ENCODE measurements at regions not wholly inside any gene's neighbourhood (a gene's known extent, or its start where the extent isn't known, plus 50 kb on each side); places are given as distances from the start of the nearest gene placed in this dataset.

GRCh38 chr7:45417735-45418134, 156.4 kb upstream of the ADCY1 start:
- no peaks in the 10 kb centered on the region for H3K36me3 Mint-ChIP-seq (ENCODE audit: insufficient read depth, unreplicated experiment)
- intact Hi-C loops (cut with micrococcal nuclease; ENCODE audit: unreplicated experiment), result no loop called here
- TF ChIP-seq CTCF (IDR thresholded peaks at IDR 0.05; ENCODE audit: insufficient read depth in 1 of 2, low read depth in 1 of 2, low read length in 1 of 2, severe bottlenecking in 1 of 2, unreplicated experiment in 1 of 2), result no peak
- H3K4me1 ChIP-seq, result no peaks in the 10 kb centered on the region
- H3K9me3 Mint-ChIP-seq (ENCODE audit: unreplicated experiment), result no peaks in the 10 kb centered on the region
- peaks cover 11% of the 10 kb centered on the region for H3K27me3 Mint-ChIP-seq (ENCODE audit: insufficient read depth, unreplicated experiment)
- no peaks in the 10 kb centered on the region for H3K27me3 ChIP-seq (replicated peaks; ENCODE audit: control insufficient read depth, insufficient read depth, low read length)
- no peak overlapping the region for H3K4me3 Mint-ChIP-seq (ENCODE audit: unreplicated experiment)
- no peaks in the 10 kb centered on the region for H3K9me3 ChIP-seq
- H3K4me1 Mint-ChIP-seq (ENCODE audit: low read depth, unreplicated experiment), result no peaks in the 10 kb centered on the region
- POLR2A ChIA-PET, result no interaction called here
- CTCF ChIA-PET, result no interaction called here
- no peak overlapping the region for H3K4me3 ChIP-seq (ENCODE audit: low read depth, low read length)
- H3K36me3 ChIP-seq (ENCODE audit: control insufficient read depth, insufficient read depth, low read length), result no peaks in the 10 kb centered on the region
- BruUV-seq (replicated peaks), result no TSS peak
- H3K27ac Mint-ChIP-seq (ENCODE audit: unreplicated experiment), result no peak overlapping the region
- DNase-seq, result no peak

- TF ChIP-seq CTCF (IDR thresholded peaks at IDR 0.05; ENCODE audit: insufficient read depth in 1 of 2, low read depth in 1 of 2, low read length in 1 of 2, severe bottlenecking in 1 of 2, unreplicated experiment in 1 of 2), result no peak
- H3K9me3 Mint-ChIP-seq (ENCODE audit: unreplicated experiment), result no peaks in the 10 kb centered on the region
- H3K27me3 ChIP-seq (replicated peaks; ENCODE audit: control insufficient read depth, insufficient read depth, low read length), result peaks cover 1% of the 10 kb centered on the region; the same call in 1 of the 2 replicates
- no peaks in the 10 kb centered on the region for H3K36me3 ChIP-seq (ENCODE audit: control insufficient read depth, insufficient read depth, low read length)
- H3K4me3 ChIP-seq (ENCODE audit: low read depth, low read length), result no peak overlapping the region
- ChIA-PET POLR2A (no interaction called here), CTCF (interaction anchor here (0.5 to 0.6 kb wide), 2 partner anchors 76 to 162 kb away, joined by 3 read pairs; no protein-coding TSS in a partner anchor)
- no peak overlapping the region for H3K27ac Mint-ChIP-seq (ENCODE audit: unreplicated experiment)
- H3K9me3 ChIP-seq, result no peaks in the 10 kb centered on the region
- DNase-seq, result no peak
- no peaks in the 10 kb centered on the region for H3K4me1 Mint-ChIP-seq (ENCODE audit: low read depth, unreplicated experiment)
- no TSS peak for BruUV-seq (replicated peaks)
- H3K4me3 Mint-ChIP-seq (ENCODE audit: unreplicated experiment), result no peak overlapping the region
- no peaks in the 10 kb centered on the region for H3K4me1 ChIP-seq
- H3K36me3 Mint-ChIP-seq (ENCODE audit: insufficient read depth, unreplicated experiment), result no peaks in the 10 kb centered on the region
- intact Hi-C loops (cut with micrococcal nuclease; ENCODE audit: unreplicated experiment), result no loop called here
- H3K27me3 Mint-ChIP-seq (ENCODE audit: insufficient read depth, unreplicated experiment), result peaks cover 17% of the 10 kb centered on the region
These were observed 153.2 kb upstream of the ADCY1 start for GRCh38 chr7:45420843-45421495.

- no peak overlapping the region for H3K27ac Mint-ChIP-seq (ENCODE audit: unreplicated experiment)
- no peaks in the 10 kb centered on the region for H3K4me1 Mint-ChIP-seq (ENCODE audit: low read depth, unreplicated experiment)
- DNase-seq, result no peak
- no peaks in the 10 kb centered on the region for H3K36me3 Mint-ChIP-seq (ENCODE audit: insufficient read depth, unreplicated experiment)
- POLR2A ChIA-PET, result no interaction called here
- no peaks in the 10 kb centered on the region for H3K36me3 ChIP-seq (ENCODE audit: control insufficient read depth, insufficient read depth, low read length)
- no peaks in the 10 kb centered on the region for H3K4me1 ChIP-seq
- no peak overlapping the region for H3K4me3 Mint-ChIP-seq (ENCODE audit: unreplicated experiment)
- intact Hi-C loops (cut with micrococcal nuclease; ENCODE audit: unreplicated experiment), result no loop called here
- no peak for TF ChIP-seq CTCF (IDR thresholded peaks at IDR 0.05; ENCODE audit: insufficient read depth in 1 of 2, low read depth in 1 of 2, low read length in 1 of 2, severe bottlenecking in 1 of 2, unreplicated experiment in 1 of 2)
- H3K27me3 Mint-ChIP-seq (ENCODE audit: insufficient read depth, unreplicated experiment), result peaks cover 20% of the 10 kb centered on the region
- CTCF ChIA-PET, result no interaction called here
- no peaks in the 10 kb centered on the region for H3K9me3 ChIP-seq
- peaks cover 1% of the 10 kb centered on the region; the same call in 1 of the 2 replicates for H3K27me3 ChIP-seq (replicated peaks; ENCODE audit: control insufficient read depth, insufficient read depth, low read length)
- H3K9me3 Mint-ChIP-seq (ENCODE audit: unreplicated experiment), result no peaks in the 10 kb centered on the region
- no TSS peak for BruUV-seq (replicated peaks)
- H3K4me3 ChIP-seq (ENCODE audit: low read depth, low read length), result no peak overlapping the region
These were observed 152.4 kb upstream of the ADCY1 start for GRCh38 chr7:45421806-45422205.

Measured in Caco-2 (cell line).